GM12865 (cell line): ENCODE measurements at regions not wholly inside any gene's neighbourhood (a gene's known extent, or its start where the extent isn't known, plus 50 kb on each side); places are given as distances from the start of the nearest gene placed in this dataset.
A peak's percentile ranks its signal among the peaks of the same experiment; 100 is the strongest.

Source experiments
- DNase-seq: peaks from one replicate; pipeline ENCODE4 v3.0.0; 2010; ENCODE audit warnings: low read depth
- H3K4me3 ChIP-seq: 2 replicates; pipeline ENCODE4 v1.5.1; 2011; ENCODE audit warnings: mild to moderate bottlenecking, low read depth, low read length, control low read depth
- CTCF ChIP-seq: IDR thresholded peaks from 2 replicates; pipeline ENCODE4 v1.5.1; 2011; ENCODE audit warnings: low read length, control low read depth, low read depth, inconsistent platforms; ENCODE audit not compliant: insufficient read depth; ENCODE audit errors: missing control alignments

- no peak overlapping the region for H3K4me3 ChIP-seq
- no peak for DNase-seq
- no peak for TF ChIP-seq CTCF
Measured at GRCh38 chr13:108156749-108157148, 58.6 kb downstream of the LIG4 start.

- TF ChIP-seq CTCF = peak; percentile 68
- H3K4me3 ChIP-seq = no peak overlapping the region
- peak; percentile 37 for DNase-seq
Measured at GRCh38 chr13:108155185-108156106, 59.9 kb downstream of the LIG4 start.

- no peak for DNase-seq
- no peak for TF ChIP-seq CTCF
- no peak overlapping the region for H3K4me3 ChIP-seq
Measured at GRCh38 chr13:108154421-108154858, 60.9 kb downstream of the LIG4 start.

- DNase-seq = no peak
- H3K4me3 ChIP-seq = no peak overlapping the region
- TF ChIP-seq CTCF = no peak
Measured at GRCh38 chr13:108146642-108147041, 68.7 kb downstream of the LIG4 start.

- no peak overlapping the region for H3K4me3 ChIP-seq
- no peak for TF ChIP-seq CTCF
- DNase-seq = no peak
Measured at GRCh38 chr13:108142702-108143436, 72.5 kb downstream of the LIG4 start.

- no peak overlapping the region for H3K4me3 ChIP-seq
- TF ChIP-seq CTCF = no peak
- no peak for DNase-seq
Measured at GRCh38 chr13:108137176-108137575, 78.2 kb downstream of the LIG4 start.

- TF ChIP-seq CTCF = no peak
- no peak for DNase-seq
- H3K4me3 ChIP-seq = no peak overlapping the region
Measured at GRCh38 chr13:108127406-108127805, 87.9 kb downstream of the LIG4 start.
